Breast epithelium (tissue), 4 donors: ENCODE measurements at regions not wholly inside any gene's neighbourhood (a gene's known extent, or its start where the extent isn't known, plus 50 kb on each side); places are given as distances from the start of the nearest gene placed in this dataset.
A peak's percentile ranks its signal among the peaks of the same experiment; 100 is the strongest.

Source experiments
- DNase-seq, 2 donors: peaks; one replicate each; pipeline ENCODE4 v3.0.0-alpha.2; 2019; ENCODE audit warnings: low spot score in 2 of 2
- H3K27ac ChIP-seq, 2 donors: fragments of 200-600 bp; sonication (generic) in 1 of 2; one replicate each; pipeline ENCODE4 v1.5.1; 2016 to 2019; ENCODE audit warnings: mild to moderate bottlenecking in 1 of 2
- H3K27me3 ChIP-seq, 2 donors: fragments of 200-600 bp; sonication (generic) in 1 of 2; one replicate each; pipeline versions ENCODE4 v1.5.1 to v1.6.0; 2017 to 2019; ENCODE audit warnings: control low read depth in 1 of 2, mild to moderate bottlenecking in 1 of 2
- H3K36me3 ChIP-seq: fragments of 200-600 bp; one replicate; pipeline ENCODE4 v1.5.1; 2019
- H3K4me1 ChIP-seq, 2 donors: fragments of 200-600 bp; sonication (generic); one replicate each; pipeline ENCODE4 v1.5.1; 2016 to 2019; ENCODE audit warnings: control low read depth in 1 of 2
- H3K4me3 ChIP-seq, 3 donors: fragments of 200-600 bp; sonication (generic); 1 replicate in 2 of 3; 2 replicates in 1 of 3; pipeline ENCODE4 v1.5.1; 2016 to 2019; ENCODE audit warnings: mild to moderate bottlenecking in 3 of 3, moderate library complexity in 2 of 3
- H3K9me3 ChIP-seq, 2 donors: fragments of 200-600 bp; sonication (generic) in 1 of 2; one replicate each; pipeline ENCODE4 v1.5.1; 2016 to 2019; ENCODE audit warnings: control low read depth in 1 of 2
- CTCF ChIP-seq, 3 donors: fragments of 450-650 bp; IDR thresholded peaks; one replicate each; pipeline ENCODE4 v1.5.1; 2016 to 2017; ENCODE audit warnings: antibody characterized with exemption in 3 of 3, mild to moderate bottlenecking in 3 of 3, moderate library complexity in 3 of 3
- POLR2A ChIP-seq: fragments of 450-650 bp; IDR thresholded peaks from one replicate; pipeline ENCODE4 v1.6.1; 2016; ENCODE audit warnings: antibody characterized with exemption, mild to moderate bottlenecking, moderate library complexity
- POLR2AphosphoS5 ChIP-seq, 3 donors: sonication (generic); formaldehyde crosslinking; IDR thresholded peaks; one replicate each; pipeline ENCODE4 v1.6.1; 2017; ENCODE audit warnings: antibody characterized with exemption in 3 of 3
- intact Hi-C: fragments of 100-400 bp; cut with DNase I; formaldehyde crosslinking; loops from one replicate; pipeline ENCODE4 v1.15.1; 2023; ENCODE audit warnings: low total_unique reads

- no peaks in the 10 kb centered on the region for H3K36me3 ChIP-seq
- intact Hi-C loops, result no loop called here
- TF ChIP-seq POLR2AphosphoS5 (IDR thresholded peaks at IDR 0.05) (no peak), CTCF (IDR thresholded peaks at IDR 0.05) (no peak), POLR2A (no peak)
- H3K9me3 ChIP-seq, result no peaks in the 10 kb centered on the region
- H3K27ac ChIP-seq, result peak overlapping the region; percentile 55 to 88
- H3K4me1 ChIP-seq, result peaks cover 12 to 13% of the 10 kb centered on the region in 2 donors
- H3K27me3 ChIP-seq, result no peaks in the 10 kb centered on the region
- no peak for DNase-seq
- H3K4me3 ChIP-seq, result no peak overlapping the region
These were observed 132.0 kb downstream of the RFLNA start for GRCh38 chr12:124426594-124427555.

GRCh38 chr12:124425667-124426066 is 130.8 kb downstream of the RFLNA start:
- Histone ChIP-seq H3K27me3 (no peaks in the 10 kb centered on the region), H3K4me1 (peaks cover 12 to 17% of the 10 kb centered on the region in 2 donors), H3K9me3 (no peaks in the 10 kb centered on the region), H3K36me3 (no peaks in the 10 kb centered on the region), H3K4me3 (no peak overlapping the region), H3K27ac (peak overlapping the region; percentile 21 to 45)
- DNase-seq, result no peak
- intact Hi-C loops, result no loop called here
- TF ChIP-seq POLR2AphosphoS5 (IDR thresholded peaks at IDR 0.05) (no peak), CTCF (IDR thresholded peaks at IDR 0.05) (no peak), POLR2A (no peak)

GRCh38 chr12:124424516-124424905 is 129.6 kb downstream of the RFLNA start:
- H3K4me1 ChIP-seq, result peaks cover 12 to 17% of the 10 kb centered on the region in 2 donors

GRCh38 chr12:124423761-124424515 is 129.0 kb downstream of the RFLNA start:
- H3K27ac ChIP-seq, result peak overlapping the region; percentile 94 to 98
- intact Hi-C loops, result no loop called here
- H3K4me3 ChIP-seq, result peak overlapping the region in 2 of 3 donors; percentile 27 to 64
- H3K9me3 ChIP-seq, result no peaks in the 10 kb centered on the region
- no peaks in the 10 kb centered on the region for H3K36me3 ChIP-seq
- H3K27me3 ChIP-seq, result no peaks in the 10 kb centered on the region
- TF ChIP-seq POLR2AphosphoS5 (IDR thresholded peaks at IDR 0.05), result no peak
- no peak for TF ChIP-seq CTCF (IDR thresholded peaks at IDR 0.05)
- no peak for TF ChIP-seq POLR2A
- DNase-seq, result no peak
- H3K4me1 ChIP-seq, result peaks cover 12 to 17% of the 10 kb centered on the region in 2 donors

More at GRCh38 chr12:124424516-124424905, 129.6 kb downstream of the RFLNA start:
- DNase-seq, result no peak
- H3K27me3 ChIP-seq, result no peaks in the 10 kb centered on the region
- no peaks in the 10 kb centered on the region for H3K36me3 ChIP-seq
- peak overlapping the region; percentile 94 to 98 for H3K27ac ChIP-seq
- TF ChIP-seq POLR2A (no peak), POLR2AphosphoS5 (IDR thresholded peaks at IDR 0.05) (no peak), CTCF (IDR thresholded peaks at IDR 0.05) (no peak)
- intact Hi-C loops, result no loop called here
- H3K9me3 ChIP-seq, result no peaks in the 10 kb centered on the region
- no peak overlapping the region for H3K4me3 ChIP-seq
